H1 (cell line): ENCODE measurements at regions not wholly inside any gene's neighbourhood (a gene's known extent, or its start where the extent isn't known, plus 50 kb on each side); places are given as distances from the start of the nearest gene placed in this dataset.

Source experiments
- ATF3 ChIP-seq: IDR thresholded peaks from 2 replicates; pipeline ENCODE4 v1.6.1; 2011; ENCODE audit warnings: low read depth, mild to moderate bottlenecking, low read length; ENCODE audit not compliant: insufficient read depth
- CHD7 ChIP-seq: fragments of 300-600 bp; sonication (generic); IDR thresholded peaks from 2 replicates; pipeline ENCODE4 v1.7.1; 2012; ENCODE audit warnings: low read length, moderate library complexity, mild to moderate bottlenecking, inconsistent platforms; ENCODE audit not compliant: insufficient replicate concordance
- JUND ChIP-seq: IDR thresholded peaks from 2 replicates; pipeline ENCODE4 v1.6.1; 2011; ENCODE audit warnings: mild to moderate bottlenecking, improper control_type of control experiment, low read length
- PHF8 ChIP-seq: fragments of 200-600 bp; sonication (generic); conservative IDR thresholded peaks from 2 replicates; pipeline ENCODE4 v1.7.1; 2012; ENCODE audit warnings: low read depth, mild to moderate bottlenecking, inconsistent platforms, low read length, moderate library complexity
- RAD21 ChIP-seq, 2 experiments: IDR thresholded peaks in 1 of 2; conservative IDR thresholded peaks in 1 of 2; 2 replicates each; pipeline ENCODE4 v1.6.1; 2011; ENCODE audit warnings: low read depth in 2 of 2, low read length in 2 of 2, improper control_type of control experiment in 1 of 2, inconsistent platforms in 1 of 2, mild to moderate bottlenecking in 1 of 2, moderate library complexity in 1 of 2
- SP4 ChIP-seq: IDR thresholded peaks from 2 replicates; pipeline ENCODE4 v1.6.1; 2012; ENCODE audit warnings: low read length, inconsistent platforms

GRCh38 chr13:34623331-34623730, 318.7 kb upstream of the NBEA start (continued):
- TF ChIP-seq CHD7 (no peak), JUND (no peak), RAD21 (IDR thresholded peaks at IDR 0.05 in 1 of 2, conservative IDR thresholded peaks at IDR 0.05 in 1 of 2; ENCODE audit: low read depth in 2 of 2, low read length in 2 of 2) (no peak), PHF8 (no peak), ATF3 (no peak), SP4 (no peak)
- TF ChIP-seq, all 59 proteins: peak for 0
